Neural cell (in vitro differentiated cells): ENCODE measurements at regions not wholly inside any gene's neighbourhood (a gene's known extent, or its start where the extent isn't known, plus 50 kb on each side); places are given as distances from the start of the nearest gene placed in this dataset.

Experiments
- H2AFZ ChIP-seq: fragments of 200-600, 300-800 bp; sonication (generic), shearing (Covaris generic); 2 replicates; pipeline ENCODE4 v1.6.0; 2014; ENCODE audit warnings: low read depth, mild to moderate bottlenecking, antibody characterized with exemption, low read length, moderate library complexity
- H3F3A ChIP-seq: fragments of 200-600 bp; shearing (Covaris generic); 2 replicates; pipeline ENCODE4 v1.6.1; 2016; ENCODE audit warnings: mild to moderate bottlenecking, moderate library complexity, mixed read lengths, antibody characterized with exemption, low read length; ENCODE audit not compliant: insufficient read depth, poor library complexity, severe bottlenecking
- H3K27ac ChIP-seq: fragments of 200-600, 300-800 bp; sonication (generic), shearing (Covaris generic); 2 replicates; pipeline ENCODE4 v1.5.1; 2014; ENCODE audit warnings: mild to moderate bottlenecking, low read length, moderate library complexity
- H3K27me3 ChIP-seq: fragments of 300-800, 200-600 bp; sonication (generic), shearing (Covaris generic); 2 replicates; pipeline ENCODE4 v1.6.0; 2014; ENCODE audit warnings: mild to moderate bottlenecking, low read depth, low read length, moderate library complexity; ENCODE audit not compliant: insufficient read depth
- H3K36me3 ChIP-seq: fragments of 300-800, 200-600 bp; sonication (generic), shearing (Covaris generic); 2 replicates; pipeline ENCODE4 v1.5.1; 2014; ENCODE audit warnings: mild to moderate bottlenecking, antibody characterized with exemption, low read length, moderate library complexity; ENCODE audit not compliant: insufficient read depth
- H3K4me2 ChIP-seq: fragments of 300-800, 200-600 bp; sonication (generic), shearing (Covaris generic); 2 replicates; pipeline ENCODE4 v1.6.0; 2014; ENCODE audit warnings: mild to moderate bottlenecking, low read length
- H3K4me3 ChIP-seq: fragments of 300-800, 200-600 bp; sonication (generic), shearing (Covaris generic); 2 replicates; pipeline ENCODE4 v1.5.1; 2014; ENCODE audit warnings: mild to moderate bottlenecking, low read length, moderate library complexity
- H3K79me2 ChIP-seq: fragments of 200-600 bp; shearing (Covaris generic); replicated peaks from 2 replicates; pipeline ENCODE4 v1.6.0; 2014; ENCODE audit warnings: mild to moderate bottlenecking, low read length, moderate library complexity; ENCODE audit not compliant: insufficient read depth
- H3K9ac ChIP-seq: fragments of 300-800, 200-600 bp; sonication (generic), shearing (Covaris generic); 2 replicates; pipeline ENCODE4 v1.6.1; 2016; ENCODE audit warnings: mild to moderate bottlenecking, low read length, mixed read lengths
- H3K9me2 ChIP-seq: fragments of 200-600 bp; shearing (Covaris generic); 2 replicates; pipeline ENCODE4 v1.6.1; 2016; ENCODE audit warnings: mild to moderate bottlenecking, low read length, mixed read lengths; ENCODE audit not compliant: insufficient read depth
- H3K9me3 ChIP-seq: fragments of 200-600, 300-800 bp; sonication (generic), shearing (Covaris generic); 2 replicates; pipeline ENCODE4 v1.6.1; 2016; ENCODE audit warnings: mild to moderate bottlenecking, mixed run types, low read length, moderate library complexity, mixed read lengths
- H4K20me1 ChIP-seq: fragments of 200-600 bp; shearing (Covaris generic); 2 replicates; pipeline ENCODE4 v1.6.1; 2016; ENCODE audit warnings: mild to moderate bottlenecking, mixed run types; ENCODE audit not compliant: insufficient read depth
- CTCF ChIP-seq: fragments of 450-650 bp; IDR thresholded peaks from 2 replicates; pipeline ENCODE4 v1.5.1; 2014; ENCODE audit warnings: antibody characterized with exemption, mild to moderate bottlenecking, moderate library complexity; ENCODE audit not compliant: poor library complexity, severe bottlenecking
- EP300 ChIP-seq: fragments of 450-650 bp; conservative IDR thresholded peaks from 2 replicates; pipeline ENCODE4 v1.6.1; 2014; ENCODE audit warnings: antibody characterized with exemption, mild to moderate bottlenecking, moderate library complexity; ENCODE audit not compliant: poor library complexity, severe bottlenecking
- EZH2 ChIP-seq: fragments of 200-600, 300-800 bp; shearing (Covaris generic), sonication (generic); IDR thresholded peaks from 2 replicates; pipeline ENCODE4 v1.6.1; 2014; ENCODE audit warnings: antibody characterized with exemption, low read length, borderline replicate concordance, mild to moderate bottlenecking; ENCODE audit not compliant: insufficient read depth, poor library complexity, severe bottlenecking
- MXI1 ChIP-seq: fragments of 450-650 bp; conservative IDR thresholded peaks from 2 replicates; pipeline ENCODE4 v1.6.1; 2014; ENCODE audit warnings: antibody characterized with exemption, mild to moderate bottlenecking; ENCODE audit not compliant: poor library complexity, severe bottlenecking
- POLR2AphosphoS5 ChIP-seq: IDR thresholded peaks from 2 replicates; pipeline ENCODE4 v1.6.1; 2012
- RAD21 ChIP-seq: fragments of 450-650 bp; conservative IDR thresholded peaks from 2 replicates; pipeline ENCODE4 v1.6.1; 2014; ENCODE audit warnings: antibody characterized with exemption, mild to moderate bottlenecking, moderate library complexity
- REST ChIP-seq: IDR thresholded peaks from 2 replicates; pipeline ENCODE4 v1.6.1; 2012; ENCODE audit warnings: borderline replicate concordance
- SMC3 ChIP-seq: fragments of 450-650 bp; conservative IDR thresholded peaks from 2 replicates; pipeline ENCODE4 v1.6.1; 2014; ENCODE audit warnings: antibody characterized with exemption, mild to moderate bottlenecking, moderate library complexity; ENCODE audit not compliant: poor library complexity
- TAF1 ChIP-seq: IDR thresholded peaks from 2 replicates; pipeline ENCODE4 v1.6.1; 2012; ENCODE audit warnings: low read depth

- Histone ChIP-seq H2AFZ (no peak overlapping the region), H3K27ac (no peak overlapping the region), H4K20me1 (no peaks in the 10 kb centered on the region), H3K9ac (no peak overlapping the region), H3K4me3 (no peak overlapping the region), H3K36me3 (no peaks in the 10 kb centered on the region), H3K27me3 (no peaks in the 10 kb centered on the region), H3K9me2 (no peaks in the 10 kb centered on the region), H3K9me3 (no peaks in the 10 kb centered on the region), H3K79me2 (no peaks in the 10 kb centered on the region), H3K4me2 (no peak overlapping the region), H3F3A (no peaks in the 10 kb centered on the region)
- no peak for TF ChIP-seq POLR2AphosphoS5
- TF ChIP-seq RAD21: no peak
- no peak for TF ChIP-seq REST
- TF ChIP-seq TAF1: no peak
- no peak for TF ChIP-seq CTCF
- TF ChIP-seq EP300: no peak
- no peak for TF ChIP-seq EZH2
These were observed 189.5 kb upstream of the ANKRD50 start for GRCh38 chr4:124902001-124902515.

- Histone ChIP-seq H2AFZ (no peak overlapping the region), H3K4me2 (no peak overlapping the region)
- TF ChIP-seq MXI1: no peak
These were observed 187.5 kb upstream of the ANKRD50 start for GRCh38 chr4:124899997-124900396.

GRCh38 chr4:124890522-124890921 lies 178.0 kb upstream of the ANKRD50 start:
- Histone ChIP-seq H3K27ac (no peak overlapping the region), H3K79me2 (no peaks in the 10 kb centered on the region), H3K27me3 (no peaks in the 10 kb centered on the region), H3K4me2 (no peak overlapping the region), H3K4me3 (no peak overlapping the region), H3K9me3 (no peaks in the 10 kb centered on the region), H3K36me3 (no peaks in the 10 kb centered on the region), H2AFZ (no peak overlapping the region), H4K20me1 (no peaks in the 10 kb centered on the region), H3F3A (no peaks in the 10 kb centered on the region), H3K9me2 (no peaks in the 10 kb centered on the region), H3K9ac (no peak overlapping the region)
- TF ChIP-seq POLR2AphosphoS5 (no peak), EP300 (no peak), CTCF (no peak), TAF1 (no peak), REST (no peak), SMC3 (no peak), EZH2 (no peak), MXI1 (no peak), RAD21 (no peak)

More at GRCh38 chr4:124899997-124900396, 187.5 kb upstream of the ANKRD50 start:
- Histone ChIP-seq H3K9me3 (no peaks in the 10 kb centered on the region), H3K79me2 (no peaks in the 10 kb centered on the region), H3K4me3 (no peak overlapping the region), H3K36me3 (no peaks in the 10 kb centered on the region), H4K20me1 (no peaks in the 10 kb centered on the region), H3K9ac (no peak overlapping the region), H3F3A (no peaks in the 10 kb centered on the region), H3K9me2 (no peaks in the 10 kb centered on the region), H3K27me3 (no peaks in the 10 kb centered on the region), H3K27ac (no peak overlapping the region)
